KMS-11 (cell line): ENCODE measurements at regions not wholly inside any gene's neighbourhood (a gene's known extent, or its start where the extent isn't known, plus 50 kb on each side); places are given as distances from the start of the nearest gene placed in this dataset.

ENCODE experiments used
- H2AFZ ChIP-seq: fragments of 200-600 bp; sonication (generic); 2 replicates; pipeline ENCODE4 v1.6.1; 2016; ENCODE audit warnings: antibody characterized with exemption, mixed run types, low read depth
- H3K27ac ChIP-seq: fragments of 200-600 bp; sonication (generic); 2 replicates; pipeline ENCODE4 v1.6.1; 2016; ENCODE audit warnings: mild to moderate bottlenecking, mixed run types
- H3K27me3 ChIP-seq: fragments of 200-600 bp; sonication (generic); 2 replicates; pipeline ENCODE4 v1.6.1; 2017; ENCODE audit warnings: mild to moderate bottlenecking, low read depth, mixed run types, moderate library complexity; ENCODE audit not compliant: insufficient read depth
- H3K36me3 ChIP-seq: fragments of 200-600 bp; sonication (generic); 2 replicates; pipeline ENCODE4 v1.6.1; 2017; ENCODE audit warnings: mild to moderate bottlenecking, mixed run types; ENCODE audit not compliant: insufficient read depth
- H3K4me1 ChIP-seq: fragments of 200-600 bp; sonication (generic); 2 replicates; pipeline ENCODE4 v1.6.1; 2016; ENCODE audit warnings: mild to moderate bottlenecking, low read depth, mixed run types; ENCODE audit not compliant: poor library complexity, severe bottlenecking
- H3K4me2 ChIP-seq: fragments of 200-600 bp; sonication (generic); 2 replicates; pipeline ENCODE4 v1.7.0; 2016; ENCODE audit warnings: mild to moderate bottlenecking, mixed run types
- H3K4me3 ChIP-seq: fragments of 200-600 bp; sonication (generic); IDR thresholded peaks from 2 replicates; pipeline ENCODE4 v1.6.1; 2017; ENCODE audit warnings: low read depth, low read length, mixed read lengths; ENCODE audit not compliant: insufficient read depth
- H3K79me2 ChIP-seq: fragments of 200-600 bp; sonication (generic); 2 replicates; pipeline ENCODE4 v1.6.1; 2016; ENCODE audit warnings: low read depth, mixed run types; ENCODE audit not compliant: insufficient read depth
- H3K9ac ChIP-seq: fragments of 200-600 bp; sonication (generic); 2 replicates; pipeline ENCODE4 v1.6.1; 2016; ENCODE audit warnings: mild to moderate bottlenecking, mixed run types
- H4K20me1 ChIP-seq: fragments of 200-600 bp; sonication (generic); 2 replicates; pipeline ENCODE4 v1.6.1; 2016; ENCODE audit warnings: mild to moderate bottlenecking, mixed run types; ENCODE audit not compliant: insufficient read depth
- CTCF ChIP-seq: fragments of 200-600 bp; sonication (generic); conservative IDR thresholded peaks from 2 replicates; pipeline ENCODE4 v1.6.1; 2017; ENCODE audit warnings: low read depth, mild to moderate bottlenecking, antibody characterized with exemption, low read length, moderate library complexity, mixed read lengths

GRCh38 chr2:146429366-146429765 is 1415.5 kb upstream of the ACVR2A start:
- TF ChIP-seq CTCF, result no peak
- no peaks in the 10 kb centered on the region for H3K27me3 ChIP-seq
- no peak overlapping the region for H3K4me2 ChIP-seq
- no peak overlapping the region for H3K9ac ChIP-seq
- no peak overlapping the region for H2AFZ ChIP-seq
- H3K4me3 ChIP-seq, result no peak overlapping the region
- no peaks in the 10 kb centered on the region for H3K4me1 ChIP-seq
- no peaks in the 10 kb centered on the region for H3K79me2 ChIP-seq
- H3K36me3 ChIP-seq, result no peaks in the 10 kb centered on the region
- no peaks in the 10 kb centered on the region for H4K20me1 ChIP-seq
- H3K27ac ChIP-seq, result no peak overlapping the region

- no peaks in the 10 kb centered on the region for H4K20me1 ChIP-seq
- no peak overlapping the region for H3K27ac ChIP-seq
- H3K27me3 ChIP-seq, result no peaks in the 10 kb centered on the region
- TF ChIP-seq CTCF, result no peak
- H3K36me3 ChIP-seq, result no peaks in the 10 kb centered on the region
- no peaks in the 10 kb centered on the region for H3K79me2 ChIP-seq
- no peaks in the 10 kb centered on the region for H3K4me1 ChIP-seq
- no peak overlapping the region for H2AFZ ChIP-seq
- no peak overlapping the region for H3K9ac ChIP-seq
- no peak overlapping the region for H3K4me3 ChIP-seq
- no peak overlapping the region for H3K4me2 ChIP-seq
These were observed 1426.9 kb upstream of the ACVR2A start for GRCh38 chr2:146417942-146418341.

- no peaks in the 10 kb centered on the region for H3K36me3 ChIP-seq
- no peaks in the 10 kb centered on the region for H3K27me3 ChIP-seq
- H3K4me1 ChIP-seq, result no peaks in the 10 kb centered on the region
- no peak for TF ChIP-seq CTCF
- H2AFZ ChIP-seq, result no peak overlapping the region
- H3K4me2 ChIP-seq, result no peak overlapping the region
- H3K79me2 ChIP-seq, result no peaks in the 10 kb centered on the region
- no peaks in the 10 kb centered on the region for H4K20me1 ChIP-seq
- no peak overlapping the region for H3K4me3 ChIP-seq
- H3K27ac ChIP-seq, result no peak overlapping the region
- H3K9ac ChIP-seq, result no peak overlapping the region
These were observed 1429.5 kb upstream of the ACVR2A start for GRCh38 chr2:146415291-146415690.

GRCh38 chr2:146414456-146414855 is 1430.4 kb upstream of the ACVR2A start:
- H3K4me1 ChIP-seq, result no peaks in the 10 kb centered on the region
- TF ChIP-seq CTCF, result no peak
- no peak overlapping the region for H3K9ac ChIP-seq
- H3K4me3 ChIP-seq, result no peak overlapping the region
- H2AFZ ChIP-seq, result no peak overlapping the region
- no peak overlapping the region for H3K27ac ChIP-seq
- H4K20me1 ChIP-seq, result no peaks in the 10 kb centered on the region
- H3K79me2 ChIP-seq, result no peaks in the 10 kb centered on the region
- H3K27me3 ChIP-seq, result no peaks in the 10 kb centered on the region
- no peaks in the 10 kb centered on the region for H3K36me3 ChIP-seq
- no peak overlapping the region for H3K4me2 ChIP-seq
